PC-9 (cell line): ENCODE measurements at regions not wholly inside any gene's neighbourhood (a gene's known extent, or its start where the extent isn't known, plus 50 kb on each side); places are given as distances from the start of the nearest gene placed in this dataset.

Experiments
- BruUV-seq: library from RNA; stranded (reverse); fragments of 400-500 nt; replicated peaks from 2 replicates; lab custom pipeline; 2021; lab: Mats Ljungman, UMichigan
- CTCF ChIA-PET: fragments of 300-600 bp; sonication (Branson Sonifier 250); formaldehyde crosslinking; loops from one replicate; lab custom pipeline; 2022; ENCODE audit warnings: antibody characterized with exemption; lab: Charles Lee
- POLR2A ChIA-PET: fragments of 300-600 bp; sonication (Branson Sonifier 250); formaldehyde crosslinking; loops from one replicate; lab custom pipeline; 2022; ENCODE audit warnings: antibody characterized with exemption; ENCODE audit not compliant: unreplicated experiment; lab: Charles Lee
- DNase-seq, 2 experiments: peaks; one replicate each; pipeline versions ENCODE4 v3.0.0 to v3.0.0-alpha.2; 2015 to 2022; ENCODE audit warnings: mixed read lengths in 1 of 2
- H2AFZ ChIP-seq: fragments of 200-600 bp; sonication (generic); 2 replicates; pipeline ENCODE4 v1.8.1; 2017; ENCODE audit warnings: antibody characterized with exemption
- H3F3A ChIP-seq: fragments of 200-600 bp; sonication (generic); 2 replicates; pipeline ENCODE4 v1.8.1; 2017; ENCODE audit warnings: antibody characterized with exemption, mild to moderate bottlenecking, low read depth; ENCODE audit not compliant: insufficient read depth
- H3K27ac ChIP-seq: fragments of 200-600 bp; sonication (generic); 2 replicates; pipeline ENCODE4 v1.6.1; 2016; ENCODE audit warnings: mixed run types
- H3K27me3 ChIP-seq: fragments of 200-600 bp; sonication (generic); 2 replicates; pipeline ENCODE4 v1.6.1; 2016; ENCODE audit warnings: low read depth, mixed run types; ENCODE audit not compliant: insufficient read depth
- H3K36me3 ChIP-seq: fragments of 200-600 bp; sonication (generic); 2 replicates; pipeline ENCODE4 v1.6.1; 2016; ENCODE audit warnings: low read depth, mixed run types
- H3K4me1 ChIP-seq: fragments of 200-600 bp; sonication (generic); replicated peaks from 2 replicates; pipeline ENCODE4 v1.6.1; 2016; ENCODE audit warnings: mixed run types; ENCODE audit not compliant: insufficient read depth
- H3K4me2 ChIP-seq: fragments of 200-600 bp; sonication (generic); 2 replicates; pipeline ENCODE4 v1.6.1; 2017; ENCODE audit warnings: mixed run types
- H3K4me3 ChIP-seq: fragments of 200-600 bp; sonication (generic); 2 replicates; pipeline ENCODE4 v1.6.1; 2016; ENCODE audit warnings: mixed run types
- H3K79me2 ChIP-seq: fragments of 200-600 bp; sonication (generic); 2 replicates; pipeline ENCODE4 v1.6.1; 2017; ENCODE audit warnings: low read depth, mixed run types
- H3K9me2 ChIP-seq: fragments of 200-600 bp; sonication (generic); 2 replicates; pipeline ENCODE4 v1.8.1; 2017; ENCODE audit warnings: mild to moderate bottlenecking; ENCODE audit not compliant: insufficient read depth
- H3K9me3 ChIP-seq: fragments of 200-600 bp; sonication (generic); 2 replicates; pipeline ENCODE4 v1.8.1; 2016; ENCODE audit warnings: low read depth; ENCODE audit not compliant: insufficient read depth
- H4K20me1 ChIP-seq: fragments of 200-600 bp; sonication (generic); 2 replicates; pipeline ENCODE4 v1.8.1; 2017; ENCODE audit not compliant: insufficient read depth
- CTCF ChIP-seq: fragments of 200-600 bp; sonication (generic); conservative IDR thresholded peaks from 2 replicates; pipeline ENCODE4 v1.6.1; 2017; ENCODE audit warnings: mixed run types, antibody characterized with exemption, mild to moderate bottlenecking, moderate library complexity
- EZH2 ChIP-seq: fragments of 200-600 bp; sonication (generic); IDR thresholded peaks from 2 replicates; pipeline ENCODE4 v1.8.0; 2017; ENCODE audit warnings: antibody characterized with exemption, low read depth
- intact Hi-C: fragments of 100-400 bp; cut with micrococcal nuclease; formaldehyde crosslinking; loops from one replicate; pipeline ENCODE4 v1.10.0; 2022; ENCODE audit not compliant: unreplicated experiment

GRCh38 chr15:39172380-39173281 is 408.2 kb upstream of the THBS1 start:
- H3K4me2 ChIP-seq, result 0 out of 2 replicates have a peak overlapping the region, but pooled peaks have one; percentile 12
- H3K4me1 ChIP-seq, result peaks cover 12% of the 10 kb centered on the region
- TF ChIP-seq EZH2 (no peak), CTCF (0 out of 2 replicates have a peak, but pooled peaks have one; percentile 12)
- no peaks in the 10 kb centered on the region for H3K9me2 ChIP-seq
- no peaks in the 10 kb centered on the region for H3K27me3 ChIP-seq
- no peaks in the 10 kb centered on the region for H3K79me2 ChIP-seq
- TSS peak; percentile 94 for BruUV-seq
- peaks cover 4% of the 10 kb centered on the region; the same call in 1 of the 2 replicates for H3F3A ChIP-seq
- peak overlapping the region; percentile 34; the same call in 1 of the 2 replicates for H3K27ac ChIP-seq
- DNase-seq, result peak in 1 of 2 experiments; percentile 71
- H3K4me3 ChIP-seq, result no peak overlapping the region
- ChIA-PET CTCF (interaction anchor here (0.7 to 1.8 kb wide), 6 partner anchors 23 to 585 kb away, joined by 3 to 16 read pairs (median 4); partner anchors contain the start of gene THBS1), POLR2A (interaction anchor here (0.7 to 1.5 kb wide), 3 partner anchors 41 to 408 kb away, joined by 7 to 35 read pairs (median 9); partner anchors contain the start of gene THBS1)
- no peaks in the 10 kb centered on the region for H3K9me3 ChIP-seq
- no peaks in the 10 kb centered on the region for H4K20me1 ChIP-seq
- H3K36me3 ChIP-seq, result no peaks in the 10 kb centered on the region
- no peak overlapping the region for H2AFZ ChIP-seq
- intact Hi-C loops, result loop anchor here (1.0 to 10.0 kb wide), 13 partner anchors 20 to 582 kb away; no protein-coding TSS in a partner anchor

DNA sequence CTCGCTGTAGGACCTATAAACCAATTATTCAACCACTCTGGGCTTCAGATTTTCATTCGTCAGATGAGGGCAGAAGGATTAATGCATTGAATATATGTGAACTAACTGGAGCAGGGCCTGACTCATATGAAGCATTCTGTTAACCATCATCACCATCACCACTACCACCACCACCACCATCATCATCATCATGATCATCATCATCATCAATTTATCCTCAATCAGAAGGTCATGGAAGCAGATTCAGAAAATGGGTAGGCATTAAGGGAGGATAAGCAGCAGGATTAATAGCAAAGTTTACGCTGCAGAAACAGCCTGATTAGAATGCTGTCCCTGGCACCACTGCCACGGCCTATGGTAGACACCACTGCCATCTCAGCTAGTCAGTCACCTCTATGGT is 407.5 kb upstream of the THBS1 start:
- Histone ChIP-seq H2AFZ (no peak overlapping the region), H3K4me3 (no peak overlapping the region), H3K9me3 (no peaks in the 10 kb centered on the region), H3K36me3 (no peaks in the 10 kb centered on the region), H3F3A (peaks cover 4% of the 10 kb centered on the region; the same call in 1 of the 2 replicates), H3K27me3 (no peaks in the 10 kb centered on the region), H3K27ac (no peak overlapping the region), H3K4me2 (no peak overlapping the region), H3K4me1 (peaks cover 12% of the 10 kb centered on the region), H3K9me2 (no peaks in the 10 kb centered on the region), H3K79me2 (no peaks in the 10 kb centered on the region), H4K20me1 (no peaks in the 10 kb centered on the region)
- POLR2A ChIA-PET, result interaction anchor here (1.3 kb wide), 1 partner anchor 40 kb away, joined by 7 read pairs; no protein-coding TSS in a partner anchor
- TF ChIP-seq CTCF (no peak), EZH2 (no peak)
- CTCF ChIA-PET, result interaction anchor here (1.2 kb wide), 1 partner anchor 23 kb away, joined by 4 read pairs; no protein-coding TSS in a partner anchor
- no TSS peak for BruUV-seq
- intact Hi-C loops, result loop anchor here (2.0 to 10.0 kb wide), 6 partner anchors 99 to 581 kb away; no protein-coding TSS in a partner anchor
- no peak for DNase-seq

DNA sequence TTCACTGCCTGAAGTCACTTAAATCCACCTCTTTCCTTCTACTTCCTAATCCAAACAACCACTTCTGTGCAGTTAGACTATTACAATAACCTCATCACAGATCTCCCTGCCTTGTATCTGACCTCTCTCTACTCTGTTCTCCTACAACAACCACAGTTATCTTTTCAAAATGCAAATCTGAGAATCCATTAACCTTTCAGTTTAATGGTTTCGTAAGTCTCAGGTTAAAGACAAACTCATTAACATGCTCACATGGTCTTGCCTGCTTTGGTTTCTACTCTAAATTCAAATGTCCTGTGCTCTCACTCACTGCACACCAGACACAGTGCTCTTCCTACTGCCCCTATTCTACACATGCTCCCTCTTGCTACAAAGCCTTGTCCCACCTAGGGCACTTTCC is 406.5 kb upstream of the THBS1 start:
- Histone ChIP-seq H3K79me2 (no peaks in the 10 kb centered on the region), H3K4me2 (no peak overlapping the region), H3K4me3 (no peak overlapping the region), H4K20me1 (no peaks in the 10 kb centered on the region), H3K27ac (no peak overlapping the region), H3K27me3 (no peaks in the 10 kb centered on the region), H3K9me2 (no peaks in the 10 kb centered on the region), H3F3A (peaks cover 4% of the 10 kb centered on the region; the same call in 1 of the 2 replicates), H3K36me3 (no peaks in the 10 kb centered on the region), H3K9me3 (no peaks in the 10 kb centered on the region), H2AFZ (no peak overlapping the region), H3K4me1 (peaks cover 12% of the 10 kb centered on the region)
- no peak for DNase-seq
- POLR2A ChIA-PET, result no interaction called here
- no TSS peak for BruUV-seq
- CTCF ChIA-PET, result no interaction called here
- TF ChIP-seq CTCF, result no peak
- no peak for TF ChIP-seq EZH2
- intact Hi-C loops, result loop anchor here (5.0 to 10.0 kb wide), 4 partner anchors 98 to 580 kb away; no protein-coding TSS in a partner anchor
